Endothelial cell of umbilical vein (primary cell): ENCODE measurements at regions not wholly inside any gene's neighbourhood (a gene's known extent, or its start where the extent isn't known, plus 50 kb on each side); places are given as distances from the start of the nearest gene placed in this dataset.

ENCODE experiments used
- BruUV-seq: library from RNA; stranded (reverse); fragments of 400-500 nt; replicated peaks from 2 replicates; lab custom pipeline; 2021; lab: Mats Ljungman, UMichigan
- CTCF ChIA-PET: fragments of 300-600, 350-600 bp; sonication (Branson Sonifier 250); formaldehyde crosslinking; loops from one replicate; lab custom pipeline; 2021; ENCODE audit warnings: antibody characterized with exemption, inconsistent platforms; lab: Charles Lee
- POLR2A ChIA-PET: fragments of 300-600, 350-600 bp; sonication (Branson Sonifier 250); formaldehyde crosslinking; loops from one replicate; lab custom pipeline; 2021; ENCODE audit warnings: antibody characterized with exemption, inconsistent platforms; lab: Charles Lee
- DNase-seq: peaks from one replicate; pipeline ENCODE4 v3.0.0-alpha.2; 2011; ENCODE audit warnings: low read depth, low spot score
- FAIRE-seq: peaks from 2 replicates; lab custom pipeline; 2011; peaks lifted over from hg19 to GRCh38; lab: Jason Lieb, UNC
- H2AFZ ChIP-seq: 2 replicates; pipeline ENCODE4 v1.6.0; 2012; ENCODE audit warnings: low read depth, low read length, control low read depth, inconsistent platforms
- H3K27ac ChIP-seq: 2 replicates; pipeline ENCODE4 v1.5.1; 2011; ENCODE audit warnings: low read depth, mild to moderate bottlenecking, control low read depth, low read length, moderate library complexity; ENCODE audit not compliant: insufficient read depth
- H3K27me3 ChIP-seq, 2 experiments: 2 replicates each; pipeline versions ENCODE4 v1.6.0 to v1.6.1; 2011; ENCODE audit warnings: low read length in 2 of 2, mixed read lengths in 1 of 2; ENCODE audit not compliant: control insufficient read depth in 2 of 2, insufficient read depth in 2 of 2
- H3K36me3 ChIP-seq, 2 experiments: 2 replicates in 1 of 2; 3 replicates in 1 of 2; pipeline ENCODE4 v1.5.1; 2011; ENCODE audit warnings: low read length in 2 of 2, mild to moderate bottlenecking in 1 of 2, moderate library complexity in 1 of 2; ENCODE audit not compliant: control insufficient read depth in 2 of 2, insufficient read depth in 2 of 2; ENCODE audit errors: extremely low read depth in 1 of 2
- H3K4me1 ChIP-seq: 3 replicates; pipeline ENCODE4 v1.5.1; 2011; ENCODE audit warnings: mild to moderate bottlenecking, low read length; ENCODE audit not compliant: control insufficient read depth, insufficient read depth; ENCODE audit errors: extremely low read depth
- H3K4me2 ChIP-seq: 2 replicates; pipeline ENCODE4 v1.6.1; 2011; ENCODE audit warnings: low read length, control low read depth, mixed read lengths; ENCODE audit not compliant: insufficient read depth
- H3K4me3 ChIP-seq, 3 experiments: fragments of 200-600 bp in 1 of 3; sonication (generic), shearing (Covaris generic) in 1 of 3; replicated peaks in 1 of 3; 2 replicates each; pipeline ENCODE4 v1.5.1; 2011 to 2016; ENCODE audit warnings: control low read depth in 3 of 3, low read length in 3 of 3, mild to moderate bottlenecking in 2 of 3, inconsistent platforms in 1 of 3, low read depth in 1 of 3, moderate library complexity in 1 of 3; ENCODE audit not compliant: insufficient read depth in 1 of 3
- H3K79me2 ChIP-seq: 2 replicates; pipeline ENCODE4 v1.6.0; 2012; ENCODE audit warnings: low read length, inconsistent platforms; ENCODE audit not compliant: control insufficient read depth, insufficient read depth
- H3K9ac ChIP-seq: replicated peaks from 2 replicates; pipeline ENCODE3; 2011; ENCODE audit warnings: low read length, control low read depth; ENCODE audit not compliant: insufficient read depth; ENCODE audit errors: extremely low read depth
- H3K9me1 ChIP-seq: replicated peaks from 3 replicates; pipeline ENCODE4 v1.6.0; 2011; ENCODE audit warnings: mild to moderate bottlenecking, low read length; ENCODE audit not compliant: control insufficient read depth, insufficient read depth; ENCODE audit errors: extremely low read depth
- H3K9me3 ChIP-seq: replicated peaks from 2 replicates; pipeline ENCODE4 v1.5.1; 2012; ENCODE audit warnings: low read length, inconsistent platforms; ENCODE audit not compliant: control insufficient read depth, insufficient read depth
- H4K20me1 ChIP-seq: replicated peaks from 2 replicates; pipeline ENCODE3; 2011; ENCODE audit warnings: mild to moderate bottlenecking, low read length; ENCODE audit not compliant: control insufficient read depth, insufficient read depth; ENCODE audit errors: extremely low read depth
- GATA2 ChIP-seq: IDR thresholded peaks from 2 replicates; pipeline ENCODE4 v1.7.0; 2011; ENCODE audit warnings: low read depth, mild to moderate bottlenecking, moderate library complexity, mixed read lengths, low read length; ENCODE audit not compliant: insufficient read length, insufficient read depth
- JUN ChIP-seq: IDR thresholded peaks from 2 replicates; pipeline ENCODE4 v1.6.1; 2011; ENCODE audit warnings: borderline replicate concordance, low read depth; ENCODE audit not compliant: insufficient read length, insufficient read depth
- POLR2A ChIP-seq: IDR thresholded peaks from 2 replicates; pipeline ENCODE4 v1.6.1; 2012; ENCODE audit warnings: low read depth, mild to moderate bottlenecking, control low read depth, low read length
- POLR2AphosphoS5 ChIP-seq: IDR thresholded peaks from 2 replicates; pipeline ENCODE4 v1.6.1; 2012; ENCODE audit warnings: low read depth, mild to moderate bottlenecking, control low read depth, low read length, moderate library complexity; ENCODE audit not compliant: insufficient read depth
- dilution Hi-C: fragments of 300-500 bp; cut with MboI; formaldehyde crosslinking; loops from one replicate; pipeline ENCODE4 v1.15.0; 2019; ENCODE audit warnings: low sequenced_read_pairs; ENCODE audit not compliant: extremely low pct_ligation_motif_present
- intact Hi-C: fragments of 100-400 bp; cut with micrococcal nuclease; formaldehyde crosslinking; loops from one replicate; pipeline ENCODE4 v1.10.0; 2022
- TF ChIP-seq, protein P1 (sequence below), 2 donors: IDR thresholded peaks; 1 replicate in 1 of 2; 2 replicates in 1 of 2; pipeline ENCODE4 v1.5.1; 2011; ENCODE audit warnings: low read length in 2 of 2, mild to moderate bottlenecking in 2 of 2, moderate library complexity in 2 of 2, control low read depth in 1 of 2, inconsistent platforms in 1 of 2, low read depth in 1 of 2; ENCODE audit not compliant: insufficient read depth in 1 of 2; ENCODE audit errors: extremely low read depth in 1 of 2

DNA sequence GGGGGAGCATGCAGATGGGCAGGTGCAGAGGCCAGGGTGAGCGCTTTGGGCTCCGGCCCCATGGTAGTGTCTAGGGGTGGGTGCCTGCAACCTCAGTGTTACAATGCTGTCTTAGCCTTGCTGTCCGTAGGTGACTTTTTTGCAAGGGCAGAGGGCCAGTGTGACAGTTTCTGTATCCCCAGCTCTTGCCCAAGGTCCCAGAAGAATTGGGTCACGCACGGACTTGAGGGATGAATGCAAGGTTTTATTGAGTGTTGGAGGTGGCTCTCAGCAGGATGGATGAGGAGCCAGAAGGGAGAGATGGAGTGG lies 492.5 kb downstream of the AGTPBP1 start:
- Histone ChIP-seq H3K4me1 (no peaks in the 10 kb centered on the region), H3K27me3 (no peaks in the 10 kb centered on the region), H3K27ac (no peak overlapping the region), H3K9ac (no peak overlapping the region), H4K20me1 (no peaks in the 10 kb centered on the region), H3K36me3 (no peaks in the 10 kb centered on the region), H2AFZ (no peak overlapping the region), H3K9me3 (no peaks in the 10 kb centered on the region), H3K4me2 (no peak overlapping the region), H3K4me3 (no peak overlapping the region), H3K79me2 (no peaks in the 10 kb centered on the region), H3K9me1 (no peaks in the 10 kb centered on the region)
- TF ChIP-seq POLR2AphosphoS5 = no peak
- no peak for TF ChIP-seq GATA2
- TF ChIP-seq POLR2A = no peak
- no peak for TF ChIP-seq JUN
- TF ChIP-seq, protein P1, sequence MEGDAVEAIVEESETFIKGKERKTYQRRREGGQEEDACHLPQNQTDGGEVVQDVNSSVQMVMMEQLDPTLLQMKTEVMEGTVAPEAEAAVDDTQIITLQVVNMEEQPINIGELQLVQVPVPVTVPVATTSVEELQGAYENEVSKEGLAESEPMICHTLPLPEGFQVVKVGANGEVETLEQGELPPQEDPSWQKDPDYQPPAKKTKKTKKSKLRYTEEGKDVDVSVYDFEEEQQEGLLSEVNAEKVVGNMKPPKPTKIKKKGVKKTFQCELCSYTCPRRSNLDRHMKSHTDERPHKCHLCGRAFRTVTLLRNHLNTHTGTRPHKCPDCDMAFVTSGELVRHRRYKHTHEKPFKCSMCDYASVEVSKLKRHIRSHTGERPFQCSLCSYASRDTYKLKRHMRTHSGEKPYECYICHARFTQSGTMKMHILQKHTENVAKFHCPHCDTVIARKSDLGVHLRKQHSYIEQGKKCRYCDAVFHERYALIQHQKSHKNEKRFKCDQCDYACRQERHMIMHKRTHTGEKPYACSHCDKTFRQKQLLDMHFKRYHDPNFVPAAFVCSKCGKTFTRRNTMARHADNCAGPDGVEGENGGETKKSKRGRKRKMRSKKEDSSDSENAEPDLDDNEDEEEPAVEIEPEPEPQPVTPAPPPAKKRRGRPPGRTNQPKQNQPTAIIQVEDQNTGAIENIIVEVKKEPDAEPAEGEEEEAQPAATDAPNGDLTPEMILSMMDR (IDR thresholded peaks at IDR 0.05; ENCODE audit: extremely low read depth in 1 of 2, insufficient read depth in 1 of 2, low read depth in 1 of 2, low read length in 2 of 2) = no peak
- dilution Hi-C loops (no loop called here), intact Hi-C loops (no loop called here)
- FAIRE-seq (no peak), DNase-seq (no peak)
- BruUV-seq = no TSS peak
- CTCF ChIA-PET = interaction anchor here (0.9 to 1.3 kb wide), 2 partner anchors 10 to 14 kb away, joined by 3 read pairs; no protein-coding TSS in a partner anchor
- POLR2A ChIA-PET = no interaction called here
